Panc1 (cell line): ENCODE measurements at regions not wholly inside any gene's neighbourhood (a gene's known extent, or its start where the extent isn't known, plus 50 kb on each side); places are given as distances from the start of the nearest gene placed in this dataset.

Experiments
- ATAC-seq: fragments of 200-7000 bp; cut with Tn5 transposase; 2 replicates; pipeline ENCODE4 v1.9.1; 2020; ENCODE audit warnings: mild to moderate bottlenecking, moderate library complexity
- BruUV-seq: library from RNA; stranded (reverse); fragments of 400-500 nt; replicated peaks from 2 replicates; lab custom pipeline; 2021; lab: Mats Ljungman, UMichigan
- CTCF ChIA-PET: fragments of 300-600 bp; sonication (Branson Sonifier 250); formaldehyde crosslinking; loops from one replicate; lab custom pipeline; 2022; ENCODE audit warnings: antibody characterized with exemption; lab: Charles Lee
- POLR2A ChIA-PET: fragments of 300-600 bp; sonication (Branson Sonifier 250); formaldehyde crosslinking; loops from one replicate; lab custom pipeline; 2022; ENCODE audit warnings: antibody characterized with exemption; lab: Charles Lee
- DNase-seq: peaks from one replicate; pipeline ENCODE4 v3.0.0-alpha.2; 2010; ENCODE audit warnings: low read depth, low spot score
- H3K27ac ChIP-seq: 2 replicates; pipeline ENCODE4 v1.5.1; 2011; ENCODE audit warnings: mild to moderate bottlenecking, low read length, inconsistent platforms
- H3K27me3 ChIP-seq: fragments of 200-500 bp; sonication (Bioruptor generic); 2 replicates; pipeline ENCODE4 v1.6.0; 2014; ENCODE audit warnings: low read length, inconsistent platforms; ENCODE audit not compliant: control insufficient read depth, insufficient read depth
- H3K36me3 ChIP-seq: fragments of 200-500 bp; sonication (Bioruptor generic); 2 replicates; pipeline ENCODE4 v1.5.1; 2014; ENCODE audit warnings: inconsistent platforms, mild to moderate bottlenecking, low read length, moderate library complexity; ENCODE audit not compliant: control insufficient read depth, insufficient read depth
- H3K4me1 ChIP-seq: 2 replicates; pipeline ENCODE4 v1.5.1; 2011; ENCODE audit warnings: inconsistent platforms, mild to moderate bottlenecking, low read length, moderate library complexity; ENCODE audit not compliant: control insufficient read depth, insufficient read depth
- H3K4me3 ChIP-seq, 2 experiments: 2 replicates each; pipeline ENCODE4 v1.5.1; 2011 to 2012; ENCODE audit warnings: low read depth in 2 of 2, low read length in 2 of 2, mild to moderate bottlenecking in 2 of 2, inconsistent platforms in 1 of 2, moderate library complexity in 1 of 2
- H3K9me3 ChIP-seq: fragments of 200-500 bp; sonication (Bioruptor generic); 2 replicates; pipeline ENCODE4 v1.5.1; 2014; ENCODE audit warnings: low read depth, mild to moderate bottlenecking, inconsistent platforms, low read length, moderate library complexity; ENCODE audit not compliant: control insufficient read depth, insufficient read depth
- POLR2AphosphoS5 ChIP-seq: IDR thresholded peaks from 2 replicates; pipeline ENCODE4 v1.6.1; 2012; ENCODE audit warnings: mild to moderate bottlenecking, low read depth, low read length, moderate library complexity
- SIN3A ChIP-seq: IDR thresholded peaks from 2 replicates; pipeline ENCODE4 v1.6.1; 2012; ENCODE audit warnings: low read depth, mild to moderate bottlenecking, low read length, moderate library complexity, borderline replicate concordance; ENCODE audit not compliant: insufficient read depth
- TCF7L2 ChIP-seq: IDR thresholded peaks from 2 replicates; pipeline ENCODE4 v1.6.1; 2011; ENCODE audit warnings: mild to moderate bottlenecking, low read depth, low read length, inconsistent platforms
- in situ Hi-C: cut with HindIII; loops from 2 replicates; pipeline ENCODE4 v1.10.0; 2016; ENCODE audit warnings: low sequenced_read_pairs, low pct_unique_long_range_greater_than_20kb
- intact Hi-C: fragments of 100-400 bp; cut with micrococcal nuclease; formaldehyde crosslinking; loops from one replicate; pipeline ENCODE4 v1.10.0; 2022; ENCODE audit not compliant: unreplicated experiment
- TF ChIP-seq, protein P1 (sequence below), 2 experiments: IDR thresholded peaks; 2 replicates each; pipeline ENCODE4 v1.6.1; 2011 to 2012; ENCODE audit warnings: low read depth in 2 of 2, control low read depth in 1 of 2, low read length in 1 of 2, mild to moderate bottlenecking in 1 of 2, moderate library complexity in 1 of 2; ENCODE audit not compliant: insufficient read depth in 1 of 2
- TF ChIP-seq, protein P2 (sequence below): fragments of 450-650 bp; IDR thresholded peaks from 2 replicates; pipeline ENCODE4 v1.5.1; 2017; ENCODE audit warnings: mild to moderate bottlenecking

DNA sequence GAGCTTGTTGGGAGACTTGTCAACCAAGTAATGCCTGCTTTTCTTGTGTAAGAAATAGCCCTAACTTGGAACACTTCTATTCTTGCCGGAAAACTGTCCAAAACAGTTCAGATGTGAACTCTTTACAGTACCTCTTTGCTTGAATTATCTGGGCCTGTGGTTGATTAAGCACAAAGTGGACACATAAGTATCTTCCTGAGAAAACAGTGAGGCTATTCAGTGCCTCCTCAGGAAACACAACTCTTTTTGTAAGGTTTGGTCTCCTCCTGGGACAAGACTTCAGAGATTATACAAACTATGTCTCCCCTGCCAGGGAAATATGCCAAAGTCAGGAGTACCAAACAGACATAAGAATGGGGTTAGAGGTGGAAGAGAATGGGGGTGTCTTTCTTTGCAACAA is 127.7 kb downstream of the LACC1 start:
- POLR2A ChIA-PET: no interaction called here
- DNase-seq: no peak
- CTCF ChIA-PET: no interaction called here
- Histone ChIP-seq H3K4me3 (no peak overlapping the region), H3K4me1 (no peaks in the 10 kb centered on the region), H3K27me3 (no peaks in the 10 kb centered on the region), H3K27ac (no peak overlapping the region), H3K36me3 (no peaks in the 10 kb centered on the region), H3K9me3 (no peaks in the 10 kb centered on the region)
- BruUV-seq: no TSS peak
- TF ChIP-seq TCF7L2: no peak
- TF ChIP-seq, protein P1, sequence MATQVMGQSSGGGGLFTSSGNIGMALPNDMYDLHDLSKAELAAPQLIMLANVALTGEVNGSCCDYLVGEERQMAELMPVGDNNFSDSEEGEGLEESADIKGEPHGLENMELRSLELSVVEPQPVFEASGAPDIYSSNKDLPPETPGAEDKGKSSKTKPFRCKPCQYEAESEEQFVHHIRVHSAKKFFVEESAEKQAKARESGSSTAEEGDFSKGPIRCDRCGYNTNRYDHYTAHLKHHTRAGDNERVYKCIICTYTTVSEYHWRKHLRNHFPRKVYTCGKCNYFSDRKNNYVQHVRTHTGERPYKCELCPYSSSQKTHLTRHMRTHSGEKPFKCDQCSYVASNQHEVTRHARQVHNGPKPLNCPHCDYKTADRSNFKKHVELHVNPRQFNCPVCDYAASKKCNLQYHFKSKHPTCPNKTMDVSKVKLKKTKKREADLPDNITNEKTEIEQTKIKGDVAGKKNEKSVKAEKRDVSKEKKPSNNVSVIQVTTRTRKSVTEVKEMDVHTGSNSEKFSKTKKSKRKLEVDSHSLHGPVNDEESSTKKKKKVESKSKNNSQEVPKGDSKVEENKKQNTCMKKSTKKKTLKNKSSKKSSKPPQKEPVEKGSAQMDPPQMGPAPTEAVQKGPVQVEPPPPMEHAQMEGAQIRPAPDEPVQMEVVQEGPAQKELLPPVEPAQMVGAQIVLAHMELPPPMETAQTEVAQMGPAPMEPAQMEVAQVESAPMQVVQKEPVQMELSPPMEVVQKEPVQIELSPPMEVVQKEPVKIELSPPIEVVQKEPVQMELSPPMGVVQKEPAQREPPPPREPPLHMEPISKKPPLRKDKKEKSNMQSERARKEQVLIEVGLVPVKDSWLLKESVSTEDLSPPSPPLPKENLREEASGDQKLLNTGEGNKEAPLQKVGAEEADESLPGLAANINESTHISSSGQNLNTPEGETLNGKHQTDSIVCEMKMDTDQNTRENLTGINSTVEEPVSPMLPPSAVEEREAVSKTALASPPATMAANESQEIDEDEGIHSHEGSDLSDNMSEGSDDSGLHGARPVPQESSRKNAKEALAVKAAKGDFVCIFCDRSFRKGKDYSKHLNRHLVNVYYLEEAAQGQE (IDR thresholded peaks at IDR 0.05; ENCODE audit: insufficient read depth in 1 of 2, low read depth in 2 of 2, low read length in 1 of 2): no peak
- no peak for TF ChIP-seq SIN3A
- TF ChIP-seq, protein P2, sequence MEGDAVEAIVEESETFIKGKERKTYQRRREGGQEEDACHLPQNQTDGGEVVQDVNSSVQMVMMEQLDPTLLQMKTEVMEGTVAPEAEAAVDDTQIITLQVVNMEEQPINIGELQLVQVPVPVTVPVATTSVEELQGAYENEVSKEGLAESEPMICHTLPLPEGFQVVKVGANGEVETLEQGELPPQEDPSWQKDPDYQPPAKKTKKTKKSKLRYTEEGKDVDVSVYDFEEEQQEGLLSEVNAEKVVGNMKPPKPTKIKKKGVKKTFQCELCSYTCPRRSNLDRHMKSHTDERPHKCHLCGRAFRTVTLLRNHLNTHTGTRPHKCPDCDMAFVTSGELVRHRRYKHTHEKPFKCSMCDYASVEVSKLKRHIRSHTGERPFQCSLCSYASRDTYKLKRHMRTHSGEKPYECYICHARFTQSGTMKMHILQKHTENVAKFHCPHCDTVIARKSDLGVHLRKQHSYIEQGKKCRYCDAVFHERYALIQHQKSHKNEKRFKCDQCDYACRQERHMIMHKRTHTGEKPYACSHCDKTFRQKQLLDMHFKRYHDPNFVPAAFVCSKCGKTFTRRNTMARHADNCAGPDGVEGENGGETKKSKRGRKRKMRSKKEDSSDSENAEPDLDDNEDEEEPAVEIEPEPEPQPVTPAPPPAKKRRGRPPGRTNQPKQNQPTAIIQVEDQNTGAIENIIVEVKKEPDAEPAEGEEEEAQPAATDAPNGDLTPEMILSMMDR: no peak
- no peak for TF ChIP-seq POLR2AphosphoS5
- intact Hi-C loops: no loop called here
- ATAC-seq: no peak
- in situ Hi-C loops: no loop called here

DNA sequence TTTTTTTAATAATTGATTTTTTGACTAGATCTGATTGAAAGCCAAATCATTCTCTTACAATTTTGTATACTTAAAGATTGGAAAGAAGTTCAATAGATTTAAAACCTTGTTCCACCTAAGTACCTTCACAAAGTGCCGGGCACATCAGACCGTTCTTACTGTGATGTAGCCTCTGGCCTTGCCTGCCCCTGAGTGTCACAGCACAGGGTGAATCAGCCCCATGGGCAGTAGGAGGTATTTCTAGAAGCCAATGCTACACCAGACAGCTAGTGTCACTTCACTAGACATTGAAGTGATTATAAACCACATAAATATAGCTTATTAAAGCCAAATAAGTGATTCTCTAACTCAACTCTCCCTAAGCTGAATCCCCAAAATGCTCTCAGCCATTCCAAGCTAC is 131.3 kb downstream of the LACC1 start:
- ChIA-PET POLR2A (no interaction called here), CTCF (no interaction called here)
- Histone ChIP-seq H3K4me3 (no peak overlapping the region), H3K4me1 (no peaks in the 10 kb centered on the region), H3K36me3 (no peaks in the 10 kb centered on the region), H3K27me3 (no peaks in the 10 kb centered on the region), H3K27ac (no peak overlapping the region), H3K9me3 (no peaks in the 10 kb centered on the region)
- TF ChIP-seq, protein P1 (IDR thresholded peaks at IDR 0.05; ENCODE audit: insufficient read depth in 1 of 2, low read depth in 2 of 2, low read length in 1 of 2): no peak
- no peak for TF ChIP-seq POLR2AphosphoS5
- no peak for TF ChIP-seq TCF7L2
- TF ChIP-seq, protein P2: no peak
- no peak for TF ChIP-seq SIN3A
- BruUV-seq: no TSS peak
- in situ Hi-C loops (no loop called here), intact Hi-C loops (no loop called here)
- no peak for DNase-seq
- ATAC-seq: no peak
